NCI-H345 (cell line): ENCODE measurements at regions not wholly inside any gene's neighbourhood (a gene's known extent, or its start where the extent isn't known, plus 50 kb on each side); places are given as distances from the start of the nearest gene placed in this dataset.

ENCODE experiments used
- DNase-seq: peaks from one replicate; lab custom pipeline; 2025; lab: John Stamatoyannopoulos, UW

DNA sequence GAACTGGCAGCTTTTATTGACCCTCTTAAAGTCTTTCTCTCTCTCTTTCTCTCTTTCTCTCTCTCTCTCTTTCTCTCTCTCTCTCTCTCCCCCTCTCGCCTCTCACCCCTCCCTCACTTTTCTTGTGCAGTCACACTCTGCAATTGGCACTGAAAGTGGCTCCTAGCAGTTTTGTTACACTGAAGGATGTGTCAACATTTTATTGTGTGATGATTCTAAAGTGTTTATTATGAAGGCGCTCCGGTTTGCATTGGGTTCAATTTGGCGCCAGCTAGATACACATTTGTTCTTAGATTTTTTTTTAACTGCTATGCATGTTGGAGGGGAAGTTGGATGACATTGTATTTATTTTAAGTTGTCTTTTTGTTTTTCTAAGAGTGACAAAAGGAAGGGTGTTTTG, 64.0 kb upstream of the CHRM3 start:
- no peak for DNase-seq

DNA sequence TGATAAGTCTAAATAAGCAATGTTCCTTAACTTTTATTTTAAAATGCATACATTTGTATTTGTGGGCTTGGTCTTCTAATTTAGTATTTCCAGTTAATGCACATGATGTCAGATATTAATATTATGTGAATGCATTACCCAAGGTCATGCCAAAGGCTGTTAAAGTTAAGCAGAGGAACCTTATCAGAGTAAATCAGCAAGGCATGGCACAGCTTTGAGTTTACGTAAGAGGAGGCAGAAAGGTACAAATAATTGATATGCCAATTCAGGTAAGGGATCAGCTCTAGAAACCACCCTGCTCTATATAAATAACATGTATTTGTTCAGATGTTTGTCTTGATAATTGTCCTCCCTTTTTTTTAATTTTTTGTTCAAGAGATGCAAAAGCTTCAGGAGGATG, 64.5 kb upstream of the CHRM3 start:
- no peak for DNase-seq

DNA sequence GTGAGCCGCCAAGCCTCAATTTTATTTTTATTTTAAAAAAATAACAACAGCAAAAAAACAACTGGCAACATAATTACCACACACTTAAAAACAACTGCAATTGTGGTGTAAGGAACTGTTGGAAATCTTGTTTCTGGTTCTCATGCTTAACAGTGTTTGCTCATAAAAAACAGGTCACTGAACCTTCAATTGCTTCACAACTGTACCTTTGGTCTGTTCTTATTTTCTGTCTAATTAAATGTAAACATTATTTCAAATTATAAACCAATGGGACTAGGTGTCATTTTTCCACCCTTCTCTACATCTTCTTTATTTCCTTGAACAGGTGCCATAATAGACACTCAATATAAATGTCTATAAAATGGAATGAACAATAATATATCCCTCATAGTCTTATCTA, 68.4 kb upstream of the CHRM3 start:
- DNase-seq: no peak

DNA sequence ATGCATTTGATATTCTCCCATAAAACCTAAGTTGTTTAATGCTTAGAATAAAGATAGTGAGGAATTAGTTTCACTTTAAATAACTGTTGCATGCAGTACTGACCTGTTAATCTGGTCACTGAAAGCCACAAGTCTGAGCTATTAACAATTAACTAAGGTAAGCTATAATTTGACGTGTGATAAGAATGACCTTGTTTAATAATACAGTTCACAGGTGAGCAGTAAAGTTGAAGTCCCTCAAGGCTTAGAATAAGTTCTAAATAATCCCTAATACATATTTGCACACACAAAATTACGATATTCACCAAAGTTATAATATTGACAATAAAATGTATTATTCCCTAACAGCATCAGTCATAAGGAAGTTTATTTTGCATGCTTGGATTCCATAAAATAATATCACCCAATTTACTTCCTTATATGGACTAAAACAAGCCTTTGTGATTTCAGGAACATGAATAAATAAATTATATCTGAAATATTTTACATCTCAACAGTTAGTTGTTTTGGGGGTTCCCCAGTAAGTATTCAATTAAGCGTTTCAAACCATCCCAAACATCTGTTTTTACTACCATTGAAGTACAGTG, 70.6 kb upstream of the CHRM3 start:
- no peak for DNase-seq

DNA sequence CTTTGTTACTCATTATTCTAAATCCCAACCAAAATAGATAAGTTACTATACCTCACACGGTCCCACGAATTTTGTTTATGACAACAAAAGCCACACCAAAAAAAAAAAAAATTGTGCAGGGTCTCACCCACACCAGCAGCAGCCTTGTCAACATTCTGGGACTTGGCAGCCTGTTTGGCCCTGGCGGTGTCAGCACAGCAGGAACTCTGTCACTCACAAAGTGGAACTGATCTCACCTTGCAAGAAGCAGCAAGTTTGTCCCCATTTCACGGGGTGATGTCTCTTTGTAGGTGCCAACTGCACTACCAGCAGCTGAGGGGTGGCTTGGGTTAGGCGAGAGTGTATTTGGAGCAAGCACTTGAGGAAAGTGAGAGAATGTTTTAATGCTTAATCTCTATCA, 75.0 kb upstream of the CHRM3 start:
- DNase-seq: no peak

DNA sequence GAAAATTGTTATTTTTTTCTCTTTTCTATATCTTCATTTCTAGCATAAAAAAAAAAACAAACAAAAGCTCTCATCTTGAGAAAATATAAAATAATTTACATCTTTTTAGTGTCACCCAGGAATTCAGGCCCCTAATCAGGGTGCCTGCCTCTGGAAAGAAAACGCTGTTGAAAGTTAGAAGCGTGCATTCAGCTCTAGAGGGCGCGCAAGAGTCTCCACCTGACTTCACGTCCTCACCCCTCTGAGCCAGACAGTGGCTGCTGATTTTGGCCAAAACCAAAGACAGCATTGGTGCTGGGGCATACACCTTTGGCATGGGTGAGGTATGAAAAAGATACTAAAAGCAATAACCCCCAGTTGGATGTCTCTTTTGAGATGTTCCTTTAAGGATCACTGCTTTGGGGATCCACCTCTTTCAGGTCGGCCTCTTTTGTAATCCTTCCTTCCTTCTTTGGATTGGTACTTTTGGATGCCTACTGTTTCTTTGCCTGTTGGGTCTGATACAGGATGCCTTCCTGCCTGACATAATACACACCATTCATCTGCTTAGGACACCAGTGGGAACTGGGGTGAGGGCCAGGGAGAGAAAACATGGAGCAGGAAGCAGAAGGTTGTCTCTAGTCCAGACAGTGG, 77.6 kb upstream of the CHRM3 start:
- no peak for DNase-seq

DNA sequence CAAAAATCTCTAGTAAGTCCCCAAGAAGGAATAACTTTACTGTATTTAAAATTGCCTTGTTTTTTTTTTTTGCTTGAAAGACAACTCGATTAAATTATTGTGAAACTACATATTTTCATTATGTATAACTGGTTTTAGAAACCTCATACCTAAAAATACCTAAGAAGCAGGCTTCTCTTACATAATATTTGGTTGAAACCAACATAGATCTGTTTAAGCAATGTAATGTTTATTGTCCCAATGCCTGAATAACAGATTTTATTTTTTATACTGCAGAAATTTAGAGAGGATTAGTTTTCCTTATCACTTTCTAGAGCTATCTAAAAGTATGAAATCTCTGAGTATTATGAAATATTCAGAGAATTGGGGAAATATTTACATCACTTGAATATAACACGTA, 78.5 kb upstream of the CHRM3 start:
- DNase-seq: no peak

DNA sequence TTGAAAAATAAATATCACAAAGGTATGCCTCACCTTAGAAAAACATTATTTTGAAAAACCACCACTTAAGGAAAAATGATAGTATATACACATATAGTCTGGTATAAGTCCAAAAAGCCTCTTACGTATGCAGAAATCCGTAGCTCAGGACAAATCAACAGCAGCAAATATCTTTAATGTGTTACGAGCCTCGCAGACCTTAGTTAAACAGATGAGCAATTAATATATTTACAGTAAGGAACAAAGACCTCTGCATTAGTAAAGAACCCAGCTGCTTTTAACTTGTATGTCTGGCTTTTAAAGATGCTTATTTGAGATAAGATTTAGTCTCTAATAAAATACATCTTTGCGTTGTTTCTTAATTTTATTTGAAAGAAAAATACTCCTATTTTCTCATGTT, 79.9 kb upstream of the CHRM3 start:
- no peak for DNase-seq

DNA sequence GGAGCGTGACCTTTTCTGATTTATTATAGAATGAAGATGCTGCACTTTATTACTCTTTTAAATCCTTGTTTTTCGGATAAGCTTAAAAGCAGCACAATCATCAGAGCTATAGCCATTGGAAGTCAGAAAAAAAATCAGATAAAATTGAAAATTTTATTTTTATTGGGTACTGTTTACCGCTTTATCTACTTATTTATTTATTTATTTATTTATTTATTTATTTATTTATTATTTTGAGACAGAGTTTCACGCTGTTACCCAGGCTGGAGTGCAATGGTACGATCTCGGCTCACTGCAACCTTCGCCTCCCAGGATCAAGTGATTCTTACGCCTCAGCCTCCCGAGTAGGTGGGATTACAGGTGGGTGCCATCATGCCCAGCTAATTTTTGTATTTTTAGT, 83.1 kb upstream of the CHRM3 start:
- no peak for DNase-seq

DNA sequence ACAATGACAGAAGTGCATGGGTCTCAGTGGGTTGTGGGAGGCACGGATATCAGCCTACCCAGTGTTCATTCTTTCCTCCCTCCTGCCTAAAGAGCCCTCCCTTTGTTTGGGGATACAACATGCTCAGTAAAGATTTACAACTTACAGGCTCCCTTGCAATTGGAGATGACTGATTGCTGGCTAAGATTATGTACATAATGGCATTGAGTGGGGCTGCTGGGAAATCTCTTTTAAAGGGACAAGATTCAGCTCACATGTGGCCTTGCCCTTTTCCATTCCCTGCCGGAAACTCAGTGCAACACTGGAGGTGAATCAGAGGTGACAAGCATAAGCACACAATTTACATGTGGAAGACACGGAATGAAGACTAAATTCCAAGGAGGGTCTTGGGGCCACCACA, 83.7 kb upstream of the CHRM3 start:
- DNase-seq: no peak

DNA sequence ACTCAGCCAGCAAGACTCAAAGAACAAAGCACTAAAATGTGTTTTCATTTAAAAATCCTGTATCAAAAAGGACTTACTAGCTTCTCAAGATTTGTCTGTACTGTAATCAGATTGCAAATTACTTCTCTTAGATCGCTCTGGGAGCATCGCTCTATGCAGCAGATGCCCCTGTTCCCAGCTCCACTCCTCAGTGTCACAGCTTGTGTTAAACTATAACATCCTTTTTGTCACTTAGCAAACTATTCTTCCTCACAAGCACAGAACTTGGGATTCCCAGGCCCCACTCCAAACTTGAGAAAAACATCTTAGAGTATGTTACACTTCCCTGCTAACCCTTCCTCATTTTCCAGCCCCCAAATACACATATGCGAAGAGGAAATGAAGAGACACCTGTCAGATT, 85.1 kb upstream of the CHRM3 start:
- no peak for DNase-seq

DNA sequence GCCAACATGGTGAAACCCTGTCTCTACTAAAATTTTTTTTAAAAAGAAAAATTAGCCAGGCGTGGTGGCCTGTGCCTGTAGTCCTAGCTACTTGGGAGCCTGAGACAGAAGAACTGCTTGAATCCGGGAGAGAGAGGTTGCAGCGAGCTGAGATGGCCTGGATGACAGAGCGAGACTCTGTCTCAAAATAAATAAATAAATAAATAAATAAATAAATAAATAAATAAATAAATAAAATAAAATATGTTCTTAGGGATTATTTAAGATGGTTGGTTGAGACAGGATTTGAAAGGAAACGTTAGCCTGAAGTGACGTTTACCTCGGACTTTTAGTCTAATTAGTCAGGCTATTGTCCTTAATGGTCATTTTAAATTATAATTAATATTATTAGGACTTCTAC, 88.5 kb upstream of the CHRM3 start:
- DNase-seq: no peak

DNA sequence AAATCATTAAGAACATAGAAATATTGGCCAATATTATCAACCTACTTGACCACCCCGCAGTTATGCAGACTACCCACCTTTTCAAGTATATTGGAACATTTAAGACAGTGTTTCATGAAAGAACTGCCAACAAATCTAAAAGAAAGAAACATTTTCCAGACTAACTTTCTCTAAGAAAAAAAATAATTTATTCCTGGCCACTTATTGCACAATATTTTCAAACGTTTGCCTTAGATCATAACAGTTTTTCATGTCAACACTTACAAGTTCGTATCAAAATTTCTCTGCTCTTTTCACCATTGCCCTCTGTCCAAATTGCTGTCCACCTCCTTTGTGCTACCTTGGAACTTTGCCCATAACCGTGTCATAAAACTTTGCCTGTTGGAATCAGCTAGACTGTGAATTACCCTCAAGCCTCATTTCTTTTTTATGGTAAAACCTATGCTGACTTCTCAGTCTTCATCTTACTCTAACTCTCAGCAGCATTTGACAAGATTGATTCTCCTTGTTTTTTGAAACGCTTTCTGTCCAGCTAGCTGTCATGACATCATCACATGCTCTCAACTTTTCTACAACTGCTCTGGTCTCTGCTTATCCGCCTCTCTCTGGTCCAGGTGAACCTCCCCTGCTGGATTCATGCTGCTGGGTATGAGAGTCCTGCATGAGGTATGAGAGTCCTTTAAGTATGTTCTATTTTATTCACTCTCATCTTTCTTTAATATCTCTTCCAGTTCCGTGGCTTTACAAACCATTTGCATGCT, 92.8 kb upstream of the CHRM3 start:
- DNase-seq: no peak

DNA sequence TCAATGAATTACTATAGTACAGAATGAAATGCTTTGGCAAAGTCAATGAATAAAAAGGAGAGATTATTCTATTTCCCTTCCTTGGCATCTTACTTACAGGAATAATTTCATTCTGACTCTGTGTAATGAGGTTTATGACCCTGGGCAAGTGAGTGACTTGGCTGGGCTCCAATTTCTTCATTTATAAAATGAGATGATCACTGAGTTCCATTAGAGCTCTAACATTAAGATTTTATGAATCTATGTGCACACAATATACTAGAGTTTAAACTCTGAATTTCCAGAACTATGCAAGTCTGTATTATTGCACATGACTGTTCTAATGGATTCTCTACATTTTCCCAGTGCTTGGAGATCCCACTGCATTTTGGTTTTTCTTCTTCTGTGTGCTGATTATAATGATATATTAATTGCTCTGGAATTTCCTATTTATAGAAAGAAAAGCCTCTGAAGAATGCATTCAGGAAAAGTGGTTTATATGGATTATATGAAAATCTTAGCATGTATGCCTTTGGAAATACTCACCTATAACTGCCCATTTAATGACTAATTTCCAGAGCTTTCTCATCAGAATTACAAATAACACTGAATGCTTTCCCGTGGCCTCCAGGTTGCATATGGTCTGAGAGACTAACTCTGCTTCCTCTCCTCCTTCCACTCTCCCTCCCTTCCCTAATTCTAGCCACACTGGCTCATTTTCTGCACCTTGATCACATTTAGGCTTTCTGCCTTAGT, 97.4 kb upstream of the CHRM3 start:
- no peak for DNase-seq

DNA sequence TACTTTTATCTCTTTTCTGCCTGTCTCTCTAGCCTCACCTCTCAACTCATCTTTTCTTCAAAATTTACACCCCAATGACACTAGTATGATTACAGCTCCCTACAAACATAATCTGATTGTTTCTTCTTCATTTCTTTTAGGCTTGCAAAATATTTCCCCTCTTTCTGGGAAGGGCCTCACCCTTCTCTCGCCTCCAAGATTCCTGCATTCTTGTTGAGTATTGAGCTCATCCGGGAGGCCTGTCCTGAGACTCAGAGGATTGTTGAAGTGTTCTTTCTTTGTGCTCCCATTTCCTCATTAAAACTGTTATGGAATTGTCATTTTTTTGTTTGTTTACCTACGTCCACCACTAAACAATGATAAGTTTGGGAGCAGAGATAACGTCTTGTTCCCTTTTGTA, 99.1 kb upstream of the CHRM3 start:
- DNase-seq: no peak

DNA sequence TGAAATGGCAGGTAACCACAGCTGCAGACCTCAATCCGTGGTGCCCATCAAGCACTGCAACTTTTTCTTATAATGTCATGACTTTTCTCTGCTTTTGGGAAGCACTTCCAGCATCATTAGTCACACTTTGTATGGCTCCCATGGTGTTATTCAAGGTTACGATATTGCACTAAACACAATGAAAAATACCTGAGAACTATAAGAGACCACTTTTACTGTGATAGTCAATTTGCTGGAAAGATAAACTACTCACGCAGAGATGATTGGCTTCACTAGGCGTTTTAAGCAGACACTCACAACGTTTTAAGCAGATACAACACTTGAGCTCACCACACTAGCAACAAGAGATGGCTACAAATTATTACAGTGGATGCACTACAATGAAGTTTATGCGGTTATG, 103.2 kb upstream of the CHRM3 start:
- no peak for DNase-seq

DNA sequence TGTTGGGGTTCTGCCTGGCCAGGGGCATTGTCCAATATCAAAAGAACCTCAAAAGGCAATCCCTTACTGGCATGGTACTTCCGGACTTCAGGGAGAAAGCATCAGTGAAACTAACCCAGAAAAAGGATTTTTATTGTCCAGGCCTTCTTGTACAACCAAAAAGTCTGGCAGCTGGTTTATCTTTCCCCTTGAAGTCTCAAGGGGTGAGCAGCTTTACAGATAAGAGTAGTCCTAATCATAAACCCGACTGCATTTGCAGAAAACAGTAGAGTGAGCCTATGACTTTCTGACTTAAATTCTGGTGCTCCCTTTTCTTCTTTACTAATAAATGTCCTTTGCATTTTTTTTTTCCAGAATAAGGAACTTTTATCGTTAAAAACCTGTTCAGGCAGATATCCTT, 104.0 kb upstream of the CHRM3 start:
- no peak for DNase-seq

DNA sequence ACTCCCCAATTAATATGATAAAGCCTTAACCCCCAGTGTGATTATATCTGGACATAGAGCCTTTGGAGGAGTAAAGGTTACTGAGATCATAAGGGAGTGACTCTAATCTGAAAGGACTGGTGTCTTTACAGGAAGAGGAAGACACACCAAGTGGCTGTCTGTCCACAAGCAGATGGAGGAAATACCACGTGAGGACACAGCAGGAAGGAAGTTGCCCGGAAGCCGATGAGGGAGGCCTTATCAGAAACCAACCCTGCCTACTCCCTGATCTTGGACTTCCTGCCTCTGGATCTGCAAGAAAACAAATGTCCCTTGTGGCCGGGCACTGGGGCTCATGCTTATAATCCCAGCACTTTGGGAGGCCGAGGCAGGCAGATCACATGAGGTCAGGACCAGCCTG, 110.3 kb upstream of the CHRM3 start:
- DNase-seq: no peak

DNA sequence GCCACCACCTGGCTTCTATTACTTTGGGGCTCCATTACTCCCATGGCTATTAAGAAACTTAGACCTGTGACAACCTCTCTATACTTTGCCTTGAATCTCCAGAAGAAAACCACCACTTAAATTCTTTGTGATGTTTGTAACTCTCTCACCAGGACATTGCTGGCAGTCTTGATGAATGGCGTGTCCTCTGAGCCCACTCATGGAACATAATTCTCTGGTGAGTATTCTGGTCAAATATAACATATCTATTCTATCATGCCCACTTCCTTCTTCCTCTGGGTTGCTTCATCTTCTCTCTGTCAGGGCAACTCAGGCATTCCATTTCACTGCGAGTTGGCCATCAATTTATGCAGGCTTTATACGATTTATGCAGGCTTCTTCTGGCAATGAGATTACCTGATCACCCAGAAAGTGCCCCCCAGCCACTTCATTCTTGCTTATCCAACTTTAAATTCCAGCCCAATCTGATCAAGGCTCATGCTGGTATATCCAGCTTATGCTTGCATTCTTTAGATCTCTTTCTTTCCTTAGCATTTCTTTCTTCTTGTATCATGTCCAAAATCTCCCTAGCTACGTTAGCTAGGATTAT, 112.0 kb upstream of the CHRM3 start:
- DNase-seq: no peak

DNA sequence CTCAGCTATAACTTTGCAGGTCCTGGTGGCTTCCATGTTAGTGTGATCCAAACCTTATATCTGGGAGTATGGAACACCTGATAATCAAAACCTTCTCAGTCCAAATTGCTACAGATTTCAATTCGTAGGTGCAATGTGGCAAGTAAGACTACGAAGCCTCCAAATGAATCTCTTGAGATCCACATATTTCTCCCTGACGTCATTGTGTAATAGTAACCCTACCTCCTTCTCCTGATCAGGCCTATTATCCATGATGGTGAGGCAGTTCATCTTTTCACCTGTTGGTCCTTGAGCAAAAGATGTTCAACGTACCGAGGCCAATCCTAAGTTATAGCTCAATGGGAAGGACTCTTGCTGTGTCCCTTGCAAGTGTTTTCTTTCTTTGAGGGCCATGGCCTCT, 115.9 kb upstream of the CHRM3 start:
- DNase-seq: no peak

DNA sequence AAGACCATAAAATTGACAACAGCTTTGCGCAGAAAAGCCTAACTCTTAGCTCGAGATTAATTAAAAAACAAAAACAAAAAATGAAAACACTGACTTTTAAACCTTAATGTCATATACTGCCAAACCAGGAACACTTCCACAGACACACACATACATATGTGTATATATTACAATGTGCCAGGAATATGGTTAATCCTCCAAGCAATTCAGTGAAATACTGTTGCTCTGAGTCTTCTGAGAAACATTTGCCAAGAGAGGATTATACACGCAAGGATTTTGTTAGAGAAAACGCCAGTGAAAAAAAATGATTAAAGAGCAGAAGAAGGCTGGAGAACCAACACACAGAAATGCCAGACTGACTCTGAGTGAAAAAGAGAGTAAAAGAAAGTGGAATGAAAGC, 116.7 kb upstream of the CHRM3 start:
- DNase-seq: no peak

DNA sequence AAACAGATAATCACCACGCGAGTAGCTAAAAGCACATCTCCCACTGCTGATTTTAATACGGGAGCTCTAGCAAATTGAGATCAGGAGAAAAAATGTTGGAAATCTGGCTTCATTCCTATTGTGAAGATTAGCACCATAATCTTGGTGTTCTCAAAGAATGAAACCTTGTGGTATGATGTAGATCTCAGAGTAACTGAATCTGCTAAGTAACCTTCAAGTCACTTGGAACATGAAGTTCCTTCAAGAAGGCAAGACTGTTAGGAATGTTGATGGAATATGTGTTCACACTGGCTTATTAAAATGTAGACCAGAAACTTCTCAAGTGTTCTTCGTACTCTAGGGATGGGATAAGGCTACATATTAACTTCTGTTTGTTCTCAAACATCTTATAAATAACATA, 117.4 kb upstream of the CHRM3 start:
- no peak for DNase-seq

DNA sequence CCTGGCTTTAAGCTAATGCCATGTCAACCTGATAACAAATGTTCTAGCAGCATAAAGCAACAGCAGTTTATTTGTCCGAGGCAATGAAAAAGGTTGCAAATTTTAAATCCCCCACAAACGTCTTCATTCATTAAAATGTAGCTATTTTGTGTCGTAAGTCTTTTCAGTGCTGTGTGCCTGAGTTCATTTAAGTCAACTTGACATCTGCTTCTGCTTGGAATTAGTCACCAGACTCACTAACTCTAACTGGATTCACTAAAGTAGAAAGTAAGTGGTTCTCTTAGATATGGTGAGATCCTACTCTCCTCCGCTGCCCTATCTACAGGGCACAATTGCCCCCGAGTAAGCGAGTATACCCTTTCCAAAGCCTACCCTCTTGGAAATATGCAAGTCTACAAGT, 118.4 kb upstream of the CHRM3 start:
- DNase-seq: no peak
